ENCODE measurements at regions not wholly inside any gene's neighbourhood (a gene's known extent, or its start where the extent isn't known, plus 50 kb on each side); places are given as distances from the start of the nearest gene placed in this dataset.

DNA sequence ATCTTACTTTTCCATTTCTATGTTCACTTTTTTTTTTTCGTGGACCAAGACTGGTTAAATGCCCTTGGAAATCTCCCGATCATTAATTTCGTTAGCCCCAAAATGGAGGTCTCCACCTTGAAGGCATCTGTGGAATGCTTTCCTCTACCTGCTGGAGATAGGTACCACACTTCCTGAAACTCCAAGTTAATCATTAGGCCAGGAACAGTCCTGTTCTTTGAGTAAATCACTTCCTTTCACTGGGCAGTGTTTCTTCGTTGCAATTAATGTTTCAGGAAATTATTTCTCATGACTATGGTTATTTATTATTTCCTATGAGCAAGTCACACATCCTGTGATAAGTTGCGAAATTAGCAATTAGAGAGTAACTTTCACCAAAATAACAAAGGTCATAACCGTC lies 225.2 kb upstream of the LYPLAL1 start:
- H3K4me3 Mint-ChIP-seq, result no peak overlapping the region
- ChIA-PET CTCF (no interaction called here), POLR2A (interaction anchor here (1.2 kb wide), 1 partner anchor 16 kb away, joined by 3 read pairs; no protein-coding TSS in a partner anchor)
- H3K9me3 Mint-ChIP-seq, result no peaks in the 10 kb centered on the region
- H3K27ac Mint-ChIP-seq, result no peak overlapping the region
- H3K4me1 Mint-ChIP-seq, result no peaks in the 10 kb centered on the region
- H3K27me3 Mint-ChIP-seq, result no peaks in the 10 kb centered on the region
- no peak for DNase-seq
- no peaks in the 10 kb centered on the region for H3K36me3 Mint-ChIP-seq (ENCODE audit: low read depth)

DNA sequence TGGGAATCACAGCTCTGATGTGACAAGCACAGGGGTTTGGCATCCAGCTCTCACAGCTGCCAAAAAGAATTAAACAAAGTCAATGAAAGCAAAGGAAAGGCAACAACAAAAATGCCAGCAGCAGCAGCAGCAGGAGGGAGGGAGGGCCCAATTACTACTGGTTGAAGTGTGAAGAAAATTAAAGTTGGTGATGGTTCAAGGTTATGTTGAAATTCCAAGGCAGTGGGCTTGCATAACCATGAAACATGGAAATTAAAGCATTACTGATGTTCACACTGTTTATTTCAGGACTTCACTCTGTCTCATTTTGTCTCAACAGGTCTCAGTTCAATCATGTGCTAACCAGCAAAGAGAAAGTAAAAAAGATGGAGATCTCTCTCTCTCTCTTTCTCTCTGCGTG lies 220.3 kb upstream of the LYPLAL1 start:
- CTCF ChIA-PET, result no interaction called here
- no peaks in the 10 kb centered on the region for H3K36me3 Mint-ChIP-seq (ENCODE audit: low read depth)
- H3K9me3 Mint-ChIP-seq, result no peaks in the 10 kb centered on the region
- no peak overlapping the region for H3K4me3 Mint-ChIP-seq
- no peak for DNase-seq
- no peak overlapping the region for H3K27ac Mint-ChIP-seq
- no peaks in the 10 kb centered on the region for H3K27me3 Mint-ChIP-seq
- H3K4me1 Mint-ChIP-seq, result no peaks in the 10 kb centered on the region
- POLR2A ChIA-PET, result no interaction called here

GRCh38 chr1:218957971-218958370 lies 215.7 kb upstream of the LYPLAL1 start:
- POLR2A ChIA-PET, result no interaction called here
- H3K27me3 Mint-ChIP-seq, result no peaks in the 10 kb centered on the region
- no peak for DNase-seq

GRCh38 chr1:218959784-218960183 lies 213.9 kb upstream of the LYPLAL1 start:
- ChIA-PET CTCF (no interaction called here), POLR2A (no interaction called here)
- DNase-seq, result no peak
- Mint-ChIP-seq H3K27ac (no peak overlapping the region), H3K4me3 (no peak overlapping the region), H3K27me3 (no peaks in the 10 kb centered on the region), H3K4me1 (no peaks in the 10 kb centered on the region), H3K9me3 (no peaks in the 10 kb centered on the region), H3K36me3 (ENCODE audit: low read depth) (no peaks in the 10 kb centered on the region)

More at GRCh38 chr1:218957971-218958370, 215.7 kb upstream of the LYPLAL1 start:
- CTCF ChIA-PET, result no interaction called here
- no peak overlapping the region for H3K27ac Mint-ChIP-seq
- no peaks in the 10 kb centered on the region for H3K9me3 Mint-ChIP-seq
- no peak overlapping the region for H3K4me3 Mint-ChIP-seq
- no peaks in the 10 kb centered on the region for H3K4me1 Mint-ChIP-seq
- no peaks in the 10 kb centered on the region for H3K36me3 Mint-ChIP-seq (ENCODE audit: low read depth)

GRCh38 chr1:218964471-218965185 lies 209.1 kb upstream of the LYPLAL1 start:
- H3K27ac Mint-ChIP-seq, result no peak overlapping the region
- H3K9me3 Mint-ChIP-seq, result no peaks in the 10 kb centered on the region
- no peak for DNase-seq
- H3K4me3 Mint-ChIP-seq, result no peak overlapping the region
- H3K27me3 Mint-ChIP-seq, result no peaks in the 10 kb centered on the region
- no peaks in the 10 kb centered on the region for H3K4me1 Mint-ChIP-seq
- POLR2A ChIA-PET, result no interaction called here
- no peaks in the 10 kb centered on the region for H3K36me3 Mint-ChIP-seq (ENCODE audit: low read depth)
- CTCF ChIA-PET, result no interaction called here

DNA sequence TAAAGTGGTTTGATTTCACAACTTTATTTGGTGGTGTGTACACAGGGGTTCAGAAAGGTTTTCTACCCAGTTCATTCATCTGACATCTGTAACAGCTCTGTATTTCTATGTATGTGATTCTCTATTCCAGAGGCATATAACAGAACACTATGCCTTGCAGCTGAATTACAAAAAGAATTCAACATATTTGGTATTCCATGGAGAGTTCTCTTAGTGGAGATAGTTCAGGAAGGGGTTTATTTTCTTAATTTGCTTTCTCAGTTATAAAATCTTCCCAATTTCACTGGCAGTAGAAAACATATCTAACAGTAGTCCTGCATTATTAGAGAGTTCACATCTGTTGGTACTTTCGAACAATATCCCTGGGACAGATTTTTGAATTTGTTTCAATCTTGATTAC lies 207.9 kb upstream of the LYPLAL1 start:
- DNase-seq, result no peak
- Mint-ChIP-seq H3K4me1 (no peaks in the 10 kb centered on the region), H3K9me3 (no peaks in the 10 kb centered on the region), H3K27me3 (no peaks in the 10 kb centered on the region), H3K27ac (no peak overlapping the region), H3K4me3 (no peak overlapping the region), H3K36me3 (ENCODE audit: low read depth) (no peaks in the 10 kb centered on the region)
- ChIA-PET CTCF (no interaction called here), POLR2A (no interaction called here)

- ChIA-PET POLR2A (no interaction called here), CTCF (no interaction called here)
- Mint-ChIP-seq H3K4me1 (no peaks in the 10 kb centered on the region), H3K27me3 (no peaks in the 10 kb centered on the region), H3K36me3 (ENCODE audit: low read depth) (no peaks in the 10 kb centered on the region), H3K9me3 (no peaks in the 10 kb centered on the region), H3K4me3 (no peak overlapping the region), H3K27ac (no peak overlapping the region)
- no peak for DNase-seq
These were observed 206.4 kb upstream of the LYPLAL1 start for GRCh38 chr1:218967254-218967653.

- Mint-ChIP-seq H3K27ac (no peak overlapping the region), H3K9me3 (no peaks in the 10 kb centered on the region), H3K36me3 (ENCODE audit: low read depth) (no peaks in the 10 kb centered on the region), H3K4me3 (no peak overlapping the region), H3K27me3 (no peaks in the 10 kb centered on the region), H3K4me1 (no peaks in the 10 kb centered on the region)
- DNase-seq, result no peak
- ChIA-PET POLR2A (no interaction called here), CTCF (no interaction called here)
These were observed 205.8 kb upstream of the LYPLAL1 start for GRCh38 chr1:218967836-218968235.

- ChIA-PET POLR2A (no interaction called here), CTCF (no interaction called here)
- Mint-ChIP-seq H3K27ac (no peak overlapping the region), H3K36me3 (ENCODE audit: low read depth) (no peaks in the 10 kb centered on the region), H3K9me3 (no peaks in the 10 kb centered on the region), H3K4me3 (no peak overlapping the region), H3K27me3 (no peaks in the 10 kb centered on the region), H3K4me1 (no peaks in the 10 kb centered on the region)
- no peak for DNase-seq
These were observed 204.7 kb upstream of the LYPLAL1 start for GRCh38 chr1:218969006-218969405.

DNA sequence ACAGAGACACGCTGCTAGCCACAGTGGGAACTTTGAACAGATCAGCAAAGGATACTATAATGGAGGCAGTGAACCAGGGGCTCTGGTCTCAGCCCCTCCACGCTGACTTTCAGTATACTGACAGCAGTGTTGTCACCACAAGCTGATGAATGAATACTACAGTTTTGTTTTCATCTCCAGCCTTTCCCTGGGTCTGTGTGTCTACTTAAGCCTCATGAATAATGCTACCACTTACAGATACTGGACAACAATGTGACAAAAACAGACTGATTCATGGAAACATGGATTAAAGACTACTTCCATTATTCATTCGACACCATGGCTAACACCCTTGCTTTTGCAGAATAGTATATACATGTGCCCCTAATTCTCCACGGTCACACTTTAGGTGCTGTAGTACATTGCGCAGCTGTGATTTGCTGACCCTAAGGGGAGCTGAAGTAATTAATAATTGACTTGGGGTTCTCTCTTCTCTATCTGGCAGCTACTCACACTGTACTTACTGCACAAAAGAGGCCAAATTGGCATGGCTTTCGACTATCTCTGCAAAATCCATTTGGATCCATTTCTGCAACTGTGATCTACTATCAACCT lies 203.2 kb upstream of the LYPLAL1 start:
- no peaks in the 10 kb centered on the region for H3K9me3 Mint-ChIP-seq

DNA sequence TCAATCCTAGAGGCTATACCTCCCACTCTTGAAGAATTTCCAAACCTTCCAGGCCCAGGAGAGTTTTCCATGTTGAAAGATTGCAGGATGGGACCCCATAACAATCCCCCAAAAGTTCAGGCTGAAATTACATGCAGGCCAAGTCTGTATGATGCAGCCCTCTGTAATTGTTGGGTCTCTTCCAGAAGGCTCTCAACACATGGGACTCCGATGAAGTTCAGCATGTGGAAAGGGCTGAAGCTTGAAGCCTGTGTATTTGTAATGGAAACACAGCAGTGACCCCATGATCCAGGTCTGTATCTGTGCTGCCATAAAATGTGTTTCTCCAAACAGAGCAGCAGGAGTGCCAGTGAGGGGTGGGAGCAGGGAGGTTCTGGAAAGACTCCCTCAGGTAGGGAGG lies 202.5 kb upstream of the LYPLAL1 start:
- no peaks in the 10 kb centered on the region for H3K4me1 Mint-ChIP-seq
- no peaks in the 10 kb centered on the region for H3K27me3 Mint-ChIP-seq
- H3K9me3 Mint-ChIP-seq, result no peaks in the 10 kb centered on the region

More for the DNA sequence above, 203.2 kb upstream of the LYPLAL1 start:
- H3K4me3 Mint-ChIP-seq, result no peak overlapping the region
- H3K27ac Mint-ChIP-seq, result no peak overlapping the region
- no peak for DNase-seq
- no peaks in the 10 kb centered on the region for H3K27me3 Mint-ChIP-seq
- no peaks in the 10 kb centered on the region for H3K36me3 Mint-ChIP-seq (ENCODE audit: low read depth)
- CTCF ChIA-PET, result no interaction called here
- POLR2A ChIA-PET, result no interaction called here
- no peaks in the 10 kb centered on the region for H3K4me1 Mint-ChIP-seq

GRCh38 chr1:218980881-218981280 lies 192.8 kb upstream of the LYPLAL1 start:
- DNase-seq, result no peak
- H3K27me3 Mint-ChIP-seq, result no peaks in the 10 kb centered on the region
- CTCF ChIA-PET, result no interaction called here
- peaks cover 4% of the 10 kb centered on the region for H3K9me3 Mint-ChIP-seq
- no peak overlapping the region for H3K27ac Mint-ChIP-seq
- no peaks in the 10 kb centered on the region for H3K36me3 Mint-ChIP-seq (ENCODE audit: low read depth)
- no peaks in the 10 kb centered on the region for H3K4me1 Mint-ChIP-seq
- POLR2A ChIA-PET, result no interaction called here
- no peak overlapping the region for H3K4me3 Mint-ChIP-seq

More for the DNA sequence above, 202.5 kb upstream of the LYPLAL1 start:
- no peak for DNase-seq
- H3K36me3 Mint-ChIP-seq (ENCODE audit: low read depth), result no peaks in the 10 kb centered on the region
- CTCF ChIA-PET, result no interaction called here
- H3K27ac Mint-ChIP-seq, result no peak overlapping the region
- POLR2A ChIA-PET, result no interaction called here
- no peak overlapping the region for H3K4me3 Mint-ChIP-seq

GRCh38 chr1:218982482-218982881 lies 191.2 kb upstream of the LYPLAL1 start:
- no peak overlapping the region for H3K27ac Mint-ChIP-seq
- POLR2A ChIA-PET, result no interaction called here
- H3K4me1 Mint-ChIP-seq, result no peaks in the 10 kb centered on the region
- H3K9me3 Mint-ChIP-seq, result peaks cover 4% of the 10 kb centered on the region
- H3K36me3 Mint-ChIP-seq (ENCODE audit: low read depth), result no peaks in the 10 kb centered on the region
- DNase-seq, result no peak
- H3K4me3 Mint-ChIP-seq, result no peak overlapping the region
- no peaks in the 10 kb centered on the region for H3K27me3 Mint-ChIP-seq
- CTCF ChIA-PET, result no interaction called here

GRCh38 chr1:218983433-218983832 lies 190.2 kb upstream of the LYPLAL1 start:
- Mint-ChIP-seq H3K4me3 (no peak overlapping the region), H3K36me3 (ENCODE audit: low read depth) (no peaks in the 10 kb centered on the region), H3K4me1 (no peaks in the 10 kb centered on the region), H3K9me3 (peaks cover 4% of the 10 kb centered on the region), H3K27ac (no peak overlapping the region), H3K27me3 (no peaks in the 10 kb centered on the region)
- ChIA-PET CTCF (no interaction called here), POLR2A (no interaction called here)
- no peak for DNase-seq

Measured in activated CD4-positive, alpha-beta memory T cell treated with anti-CD3 and anti-CD28 coated beads, Interleukin-2, amount 10 ng/mL, durations not matched to agents 7 days and 5 days (primary cell).